Fibroblast of the conjunctiva (primary cell): ENCODE measurements at regions not wholly inside any gene's neighbourhood (a gene's known extent, or its start where the extent isn't known, plus 50 kb on each side); places are given as distances from the start of the nearest gene placed in this dataset.

Experiments used
- DNase-seq: peaks from one replicate; pipeline ENCODE4 v3.0.0-alpha.2; 2010; ENCODE audit warnings: low read depth

DNA sequence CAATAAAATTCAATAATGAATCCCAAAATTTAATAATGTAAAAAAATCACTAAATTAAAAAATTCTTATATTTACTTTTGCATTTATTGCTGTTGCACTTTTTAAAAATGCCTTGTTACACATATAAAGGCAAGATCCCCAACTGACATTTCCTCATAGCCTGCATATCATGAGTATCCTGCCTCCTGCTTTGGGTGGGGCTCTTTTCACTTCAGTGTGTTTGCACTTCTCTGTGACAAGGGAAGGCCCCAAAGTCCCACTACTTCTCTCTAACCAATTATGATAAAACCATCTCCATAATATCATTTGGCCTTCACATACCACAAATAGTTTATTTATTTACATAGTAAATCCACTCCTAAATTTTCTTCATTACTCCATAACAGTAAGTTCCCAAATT lies 446.1 kb upstream of the MARCKS start:
- no peak for DNase-seq

DNA sequence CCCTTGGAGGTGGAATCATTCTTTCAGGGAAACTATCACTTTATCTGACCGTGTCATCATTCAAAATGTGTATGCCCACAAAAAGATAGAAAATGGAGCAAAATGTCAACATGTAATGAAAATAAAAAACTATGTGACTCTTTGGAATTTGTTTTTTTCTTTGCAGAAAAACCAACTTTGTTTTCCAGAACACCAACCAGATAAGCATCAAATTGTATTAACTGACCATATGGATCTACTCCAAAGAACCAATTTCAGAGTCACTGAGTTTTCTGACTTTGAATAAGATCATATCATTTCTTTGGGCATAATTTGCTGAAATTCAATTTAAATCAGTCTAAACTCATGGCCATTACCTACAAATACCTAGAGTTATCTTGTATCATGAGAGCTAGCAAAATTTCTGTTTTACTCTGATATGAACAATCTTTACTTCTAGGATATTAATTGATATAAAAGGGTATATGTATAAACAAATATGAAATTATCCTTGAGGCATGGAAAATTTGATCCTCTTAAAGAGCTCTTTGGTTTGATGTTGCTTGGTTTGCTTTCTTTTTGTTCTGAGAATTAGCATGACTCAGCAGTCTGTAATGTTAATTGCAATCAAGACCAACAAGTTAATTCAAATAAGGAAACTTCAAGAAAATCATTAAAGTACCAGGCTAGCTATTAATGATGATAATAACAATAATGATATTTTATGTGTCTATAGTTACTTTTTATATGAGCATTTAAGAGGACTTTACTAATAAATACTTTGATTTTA lies 444.4 kb upstream of the MARCKS start:
- no peak for DNase-seq

- DNase-seq = peak; percentile 49
Observed at GRCh38 chr6:113414511-113414910, 442.6 kb upstream of the MARCKS start.

DNA sequence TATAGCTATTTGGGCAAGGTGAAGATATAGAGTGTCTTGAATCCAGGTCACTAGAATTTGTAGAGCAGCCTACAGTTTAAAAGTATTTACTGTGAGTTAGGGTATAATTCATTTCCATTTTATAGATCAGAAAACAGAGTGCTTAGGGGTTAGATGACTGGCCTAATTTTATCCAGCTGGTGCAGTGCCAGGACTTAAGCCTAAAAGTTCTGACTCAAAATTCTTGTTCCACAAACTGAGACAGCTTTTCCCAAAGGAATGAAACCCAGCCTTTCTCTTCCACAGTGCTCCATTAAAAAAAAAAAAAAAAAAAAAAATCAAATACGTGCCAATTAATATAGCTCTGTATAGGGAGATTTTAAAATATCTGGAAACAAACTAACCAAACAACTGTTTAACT lies 441.0 kb upstream of the MARCKS start:
- peak; percentile 18 for DNase-seq

DNA sequence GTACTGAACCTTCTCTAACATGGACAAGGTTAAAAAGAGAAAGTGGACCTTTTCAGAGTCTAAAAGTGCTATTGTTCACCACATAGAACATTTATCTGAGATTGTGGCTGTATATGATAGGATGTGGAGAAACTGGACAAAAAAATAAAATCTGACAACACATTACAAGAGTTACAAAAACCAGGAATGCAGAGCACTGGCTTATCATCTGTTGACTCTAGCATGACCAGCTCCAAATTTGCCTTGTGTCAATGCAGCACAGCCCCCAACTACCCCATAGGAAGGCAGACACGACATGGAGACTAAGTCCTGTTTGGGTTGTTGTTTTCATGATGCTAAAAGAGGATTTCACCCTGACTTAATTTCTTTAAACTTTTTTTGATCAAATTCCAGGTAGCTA lies 436.9 kb upstream of the MARCKS start:
- DNase-seq = no peak

DNA sequence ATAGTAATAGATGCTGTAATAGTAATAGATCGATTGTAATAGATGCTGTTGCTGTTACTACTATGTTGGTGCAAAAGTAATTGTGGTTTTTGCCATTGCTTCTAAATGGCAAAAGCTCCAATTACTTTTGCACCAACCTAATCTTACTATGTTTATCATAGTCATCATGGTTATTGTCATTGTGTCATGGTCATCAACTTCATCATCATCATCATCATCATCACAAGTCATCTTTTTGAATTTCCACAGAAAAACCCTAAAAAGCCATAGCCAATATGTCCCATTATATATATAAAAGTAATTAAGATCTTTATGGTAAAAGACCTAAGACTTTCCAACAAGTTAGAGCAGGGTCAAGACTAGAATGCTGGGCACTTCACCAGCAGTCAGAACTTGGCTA lies 435.1 kb upstream of the MARCKS start:
- DNase-seq = no peak

DNA sequence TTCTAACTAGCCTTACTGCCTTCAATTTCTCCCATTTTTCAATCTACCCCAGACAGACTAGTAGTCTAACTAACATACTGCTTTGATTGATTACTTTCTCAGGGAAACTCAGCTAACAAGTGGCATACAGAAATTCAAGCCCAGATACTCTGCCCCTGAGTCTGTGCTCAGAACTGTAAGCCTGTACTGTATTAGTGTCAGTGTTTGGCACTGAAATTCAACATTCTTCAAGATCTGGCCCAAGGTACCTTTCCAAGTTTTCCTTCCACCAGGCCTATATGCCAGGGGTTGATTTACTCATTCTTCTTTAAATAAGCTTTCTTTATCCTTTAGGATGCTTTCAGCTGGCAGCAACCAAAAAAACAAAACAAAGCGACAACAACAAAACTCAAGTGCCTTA lies 433.2 kb upstream of the MARCKS start:
- no peak for DNase-seq

DNA sequence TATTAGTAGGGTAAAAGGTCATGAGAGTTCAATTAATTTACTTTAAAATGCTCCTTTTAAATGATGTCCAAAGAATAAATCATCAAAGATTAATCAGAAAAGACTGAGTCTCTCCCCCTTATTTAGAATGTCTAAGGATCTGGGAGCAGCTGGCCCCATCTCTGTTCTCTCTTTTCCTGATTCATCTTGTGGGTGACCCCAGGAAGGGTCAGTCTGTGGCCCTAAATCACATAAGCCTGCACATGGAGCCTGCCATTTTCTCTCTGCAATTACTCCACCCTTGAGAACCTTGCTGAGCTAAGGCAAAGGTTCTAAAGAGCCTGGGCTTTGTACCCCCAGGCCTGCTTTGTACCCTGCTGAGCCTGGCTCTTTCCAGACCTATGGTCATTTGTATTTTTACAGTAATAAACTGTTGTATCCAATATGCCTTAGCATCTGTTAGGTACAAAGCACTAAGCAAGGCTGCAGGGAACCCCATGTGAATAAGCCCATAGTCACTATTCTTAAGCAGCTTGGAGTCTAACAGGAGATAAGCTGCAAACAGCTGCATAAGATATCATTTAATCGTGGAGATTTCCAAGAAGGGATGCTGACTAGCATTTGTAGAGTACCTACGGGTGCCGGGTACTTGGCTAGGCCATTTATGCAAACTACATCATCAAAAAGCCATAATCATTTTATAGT lies 431.0 kb upstream of the MARCKS start:
- DNase-seq = no peak

GRCh38 chr6:113427617-113428016 lies 429.5 kb upstream of the MARCKS start:
- no peak for DNase-seq

DNA sequence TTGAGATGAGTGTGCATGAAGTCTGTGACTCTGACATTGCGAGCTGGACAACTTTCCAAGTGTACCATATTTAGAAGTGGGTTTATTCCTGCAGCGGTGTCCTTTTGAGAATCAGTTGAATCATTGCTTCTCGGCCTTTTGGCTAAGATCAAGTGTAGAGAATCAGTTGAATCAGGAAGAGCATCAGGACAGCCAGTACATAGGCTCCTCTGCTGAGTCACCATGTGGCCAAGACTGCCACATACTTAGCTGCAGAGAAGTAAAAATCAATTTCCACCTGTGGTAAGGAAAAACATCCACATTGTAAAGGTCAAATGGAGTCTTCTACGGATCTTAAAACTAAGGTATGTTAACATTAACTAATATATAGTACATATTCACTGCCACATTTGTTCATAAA lies 428.4 kb upstream of the MARCKS start:
- DNase-seq = no peak

DNA sequence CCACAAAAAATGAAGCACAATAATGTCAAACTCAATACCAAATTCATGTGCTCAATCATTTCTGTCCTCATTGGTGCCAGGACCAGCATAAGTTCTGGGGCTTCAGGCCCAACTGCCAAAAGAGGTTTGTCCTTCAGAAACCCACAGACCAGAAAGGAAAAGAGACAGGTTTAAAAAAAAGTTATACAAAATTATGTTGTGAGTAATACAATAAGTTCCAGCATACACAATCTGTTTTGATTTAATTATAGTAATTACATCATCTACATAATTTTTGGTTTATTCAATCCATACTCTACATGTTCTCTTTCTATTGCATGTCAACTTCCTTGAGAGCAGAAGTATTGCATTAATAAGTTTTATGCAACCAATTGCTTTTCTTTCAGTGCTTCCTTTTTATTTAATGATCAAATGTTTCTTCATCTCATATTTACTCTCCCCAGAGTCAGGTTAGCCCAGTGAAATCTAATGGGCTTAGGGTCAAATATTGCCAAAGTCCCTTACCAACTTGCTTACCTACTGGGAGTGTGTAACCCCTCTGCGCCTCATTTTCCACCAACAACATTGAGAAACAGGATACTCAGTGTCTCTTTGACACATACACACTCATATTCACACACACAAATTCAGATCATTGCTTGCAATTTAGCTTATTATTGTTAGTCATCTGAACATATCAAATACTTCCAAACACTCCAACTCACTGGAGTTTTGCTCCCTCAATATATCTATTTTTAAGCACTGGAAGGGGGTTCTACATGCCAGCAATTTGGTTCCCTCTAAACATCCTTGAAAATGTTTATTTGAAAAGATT lies 424.4 kb upstream of the MARCKS start:
- no peak for DNase-seq

DNA sequence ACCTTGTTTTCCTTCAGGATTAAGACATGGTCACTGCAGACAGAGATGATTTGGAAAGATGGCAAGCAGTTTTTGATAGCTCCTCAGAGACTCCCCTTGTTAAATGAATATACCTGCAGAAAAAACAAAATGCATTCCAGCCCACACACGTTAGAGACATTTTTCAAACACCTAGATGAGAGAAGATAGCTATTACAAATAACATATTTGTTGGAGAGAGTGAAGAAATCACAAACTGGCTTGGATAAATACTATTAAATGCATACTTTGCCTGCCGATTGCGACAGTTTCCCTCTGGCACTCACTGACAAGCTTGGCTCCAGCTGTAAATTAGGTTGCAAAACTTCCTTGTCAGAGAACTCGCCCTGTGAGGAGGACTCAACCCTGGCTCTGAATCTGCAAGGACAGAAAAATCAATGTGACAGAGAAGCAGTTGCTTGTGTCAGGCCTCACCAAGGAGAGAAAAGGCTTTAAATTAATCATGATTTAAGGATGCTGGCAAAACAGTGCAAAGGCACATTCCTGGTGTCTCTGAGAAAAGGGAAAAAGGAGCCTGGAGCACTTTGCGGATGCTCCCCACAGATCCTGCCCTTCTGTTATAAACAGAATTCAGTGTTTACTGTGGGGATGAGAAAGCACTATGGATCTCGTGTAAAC lies 423.7 kb upstream of the MARCKS start:
- DNase-seq = peak; percentile 77

GRCh38 chr6:113434641-113435040 lies 422.5 kb upstream of the MARCKS start:
- no peak for DNase-seq

- no peak for DNase-seq
Observed at GRCh38 chr6:113437566-113437965, 419.6 kb upstream of the MARCKS start.

DNA sequence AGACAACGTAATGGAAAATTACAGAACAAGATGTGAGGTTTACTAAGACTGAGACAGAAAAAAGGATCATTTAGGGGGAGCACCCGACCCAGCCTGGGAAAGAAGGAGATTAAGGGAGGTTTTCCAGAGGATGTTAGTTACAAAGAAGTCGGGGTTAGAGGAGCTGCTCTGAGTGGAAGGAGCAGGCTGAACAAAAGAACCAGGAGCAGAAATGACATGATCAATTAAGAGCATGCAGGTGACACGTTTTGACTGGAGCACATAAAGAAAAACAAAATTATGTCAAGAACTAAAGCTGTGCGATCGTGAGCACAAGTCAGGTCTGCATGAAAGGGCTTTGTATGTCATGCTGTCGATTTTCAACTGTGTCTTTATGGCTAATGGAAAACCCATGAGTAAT lies 417.3 kb upstream of the MARCKS start:
- no peak for DNase-seq

- no peak for DNase-seq
Observed at GRCh38 chr6:113442040-113442439, 415.1 kb upstream of the MARCKS start.

DNA sequence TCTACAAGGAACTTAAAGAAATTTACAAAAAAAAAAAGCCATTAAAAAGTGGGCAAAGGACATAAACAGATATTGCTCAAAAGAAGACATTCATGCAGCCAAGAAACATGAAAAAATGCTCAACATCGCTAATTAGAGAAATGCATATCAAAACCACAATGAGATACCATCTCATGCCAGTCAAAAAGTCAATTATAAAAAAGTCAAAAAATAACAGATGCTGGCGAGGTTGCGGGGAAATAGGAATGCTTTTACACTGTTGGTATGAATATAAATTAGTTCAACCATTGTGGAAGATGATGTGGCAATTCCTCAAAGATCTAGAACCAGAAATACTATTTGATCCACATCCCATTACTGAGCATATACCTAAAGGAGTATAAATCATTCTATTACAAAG lies 411.9 kb upstream of the MARCKS start:
- DNase-seq = no peak

GRCh38 chr6:113447088-113447831 lies 409.9 kb upstream of the MARCKS start:
- peak; percentile 46 for DNase-seq

- DNase-seq = no peak
Observed at GRCh38 chr6:113449051-113449450, 408.1 kb upstream of the MARCKS start.

- no peak for DNase-seq
Observed at GRCh38 chr6:113450061-113450465, 407.1 kb upstream of the MARCKS start.

DNA sequence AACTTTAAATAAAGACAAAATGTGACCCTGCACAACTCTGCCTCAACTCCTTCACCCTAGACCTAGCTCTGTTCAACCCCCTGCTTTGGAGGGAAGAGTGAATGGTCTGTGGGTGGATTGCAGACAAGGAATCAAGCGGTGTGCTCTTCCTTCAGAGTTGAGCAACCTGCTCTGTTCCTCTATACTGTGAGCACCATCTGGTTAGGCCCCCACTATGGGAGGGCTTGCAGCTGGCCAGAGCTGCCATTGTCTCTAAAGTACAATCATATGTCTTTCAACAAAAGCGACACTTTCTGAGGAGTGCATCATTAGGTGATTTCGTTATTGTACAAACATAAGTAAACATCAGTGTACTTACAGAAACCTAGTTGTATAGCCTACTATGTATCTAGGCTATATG lies 406.1 kb upstream of the MARCKS start:
- no peak for DNase-seq

GRCh38 chr6:113457198-113457597 lies 399.9 kb upstream of the MARCKS start:
- DNase-seq = no peak
